Prostate gland (tissue), 2 donors: ENCODE measurements at regions not wholly inside any gene's neighbourhood (a gene's known extent, or its start where the extent isn't known, plus 50 kb on each side); places are given as distances from the start of the nearest gene placed in this dataset.
"Not testable (repeated sequence)": the region's sequence is repeated elsewhere in the genome, so short reads cannot be mapped to it uniquely, and the experiment has no call there.

Source experiments
- DNase-seq: peaks from one replicate; pipeline ENCODE4 v3.0.0-alpha.2; 2019; ENCODE audit warnings: low spot score
- H3K27ac ChIP-seq, 2 donors: fragments of 200-600 bp; sonication (generic); 2 replicates each; pipeline ENCODE4 v1.5.1; 2017 to 2019
- H3K27me3 ChIP-seq: fragments of 200-600 bp; sonication (generic); replicated peaks from 2 replicates; pipeline ENCODE4 v1.5.1; 2019; ENCODE audit not compliant: insufficient read depth
- H3K36me3 ChIP-seq, 2 donors: fragments of 200-600 bp; sonication (generic); 1 replicate in 1 of 2; 2 replicates in 1 of 2; pipeline versions ENCODE4 v1.5.1 to v1.8.1; 2017 to 2019
- H3K4me1 ChIP-seq: fragments of 200-600 bp; sonication (generic); replicated peaks from 2 replicates; pipeline ENCODE4 v1.5.1; 2019
- H3K4me3 ChIP-seq, 2 donors: fragments of 200-600 bp; sonication (generic); 2 replicates each; pipeline ENCODE4 v1.5.1; 2017 to 2019
- H3K9me3 ChIP-seq: fragments of 200-600 bp; sonication (generic); 2 replicates; pipeline ENCODE4 v1.5.1; 2017
- CTCF ChIP-seq, 4 experiments: fragments of 200-600 bp in 2 of 4; fragments of 450-650 bp in 2 of 4; sonication (generic) in 2 of 4; IDR thresholded peaks; 1 replicate in 3 of 4; 2 replicates in 1 of 4; pipeline ENCODE4 v1.5.1; 2016 to 2019; ENCODE audit warnings: antibody characterized with exemption in 4 of 4, mild to moderate bottlenecking in 2 of 4, moderate library complexity in 2 of 4
- POLR2A ChIP-seq: fragments of 450-650 bp; IDR thresholded peaks from one replicate; pipeline ENCODE4 v1.6.1; 2016; ENCODE audit warnings: antibody characterized with exemption, mild to moderate bottlenecking
- POLR2AphosphoS5 ChIP-seq: sonication (generic); formaldehyde crosslinking; IDR thresholded peaks from one replicate; pipeline ENCODE4 v1.6.1; 2017; ENCODE audit warnings: antibody characterized with exemption
- WGBS: methylation state at CpG from one replicate; pipeline ENCODE4 v1.1.5; 2018; 5-methylcytosine and 5-hydroxymethylcytosine counted together
- intact Hi-C: fragments of 100-400 bp; cut with DNase I; formaldehyde crosslinking; loops from one replicate; pipeline ENCODE4 v1.14.2; 2022

DNA sequence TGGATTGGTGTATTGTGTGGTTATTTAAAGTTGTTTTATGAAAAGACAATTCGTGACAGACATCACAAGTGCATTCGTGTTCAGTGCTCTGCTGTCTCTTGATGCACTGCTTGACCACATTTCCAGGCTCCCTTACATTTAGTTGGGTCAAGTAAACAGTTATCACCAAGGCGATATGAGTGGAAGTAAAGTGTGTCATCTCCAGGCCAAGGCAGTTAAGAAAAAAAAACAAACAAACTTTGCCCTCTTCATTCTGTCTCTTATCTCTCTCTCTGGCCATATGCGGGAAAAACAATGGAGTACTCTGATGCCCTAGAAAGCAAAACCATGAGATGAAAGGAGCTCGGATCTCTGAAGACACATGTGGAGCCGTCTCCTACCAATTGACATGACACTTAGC lies 131.1 kb downstream of the DSEL start:
- Histone ChIP-seq H3K9me3 (no peaks in the 10 kb centered on the region), H3K27me3 (no peaks in the 10 kb centered on the region), H3K27ac (no peak overlapping the region), H3K4me3 (no peak overlapping the region), H3K36me3 (no peaks in the 10 kb centered on the region), H3K4me1 (no peaks in the 10 kb centered on the region)
- DNase-seq, result no peak
- TF ChIP-seq CTCF (IDR thresholded peaks at IDR 0.05), result no peak
- TF ChIP-seq POLR2AphosphoS5, result no peak
- TF ChIP-seq POLR2A, result no peak
- WGBS, result 46% methylated on average over 6 of the region's 6 CpGs
- intact Hi-C loops, result no loop called here

GRCh38 chr18:67384057-67384456 lies 132.5 kb downstream of the DSEL start:
- H3K9me3 ChIP-seq, DNase-seq, H3K4me3 ChIP-seq, intact Hi-C loops, H3K27ac ChIP-seq, H3K36me3 ChIP-seq, H3K27me3 ChIP-seq, H3K4me1 ChIP-seq: not testable (repeated sequence)
- 71% methylated on average over 3 of the region's 3 CpGs for WGBS

- no peaks in the 10 kb centered on the region for H3K36me3 ChIP-seq
- no peaks in the 10 kb centered on the region for H3K4me1 ChIP-seq
- no peak overlapping the region for H3K4me3 ChIP-seq
- H3K27ac ChIP-seq, result no peak overlapping the region
- no peak for DNase-seq
- TF ChIP-seq CTCF (IDR thresholded peaks at IDR 0.05) (no peak), POLR2AphosphoS5 (no peak), POLR2A (no peak)
- 93% methylated on average over 10 of the region's 10 CpGs for WGBS
- intact Hi-C loops, result no loop called here
- no peaks in the 10 kb centered on the region for H3K9me3 ChIP-seq
- no peaks in the 10 kb centered on the region for H3K27me3 ChIP-seq
Measured at GRCh38 chr18:67381608-67382150, 134.8 kb downstream of the DSEL start.

DNA sequence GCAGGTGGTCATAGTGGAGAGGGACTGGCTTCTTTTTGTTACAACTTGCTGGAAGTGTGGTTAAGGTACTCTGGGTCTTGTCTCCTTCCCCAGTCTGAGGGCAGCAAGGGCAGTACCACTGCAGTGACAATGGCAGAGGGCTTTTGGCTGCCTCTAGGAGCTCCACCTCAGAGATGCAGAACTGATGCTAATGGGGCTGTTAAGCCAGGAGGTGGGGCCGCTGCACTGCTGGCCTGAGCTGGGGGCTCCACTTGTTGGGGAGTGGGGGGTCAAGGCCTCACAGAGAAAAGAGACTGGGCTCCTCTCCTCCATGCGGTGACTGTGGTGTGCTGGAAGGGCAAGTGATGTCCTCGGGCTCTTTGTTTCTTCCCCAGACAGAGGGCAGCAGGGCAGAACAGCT lies 135.7 kb downstream of the DSEL start:
- intact Hi-C loops, result no loop called here
- TF ChIP-seq CTCF (IDR thresholded peaks at IDR 0.05), result no peak
- TF ChIP-seq POLR2AphosphoS5, result no peak
- TF ChIP-seq POLR2A, result no peak
- H3K27me3 ChIP-seq, result no peaks in the 10 kb centered on the region
- no peak overlapping the region for H3K4me3 ChIP-seq
- no peak for DNase-seq
- H3K4me1 ChIP-seq, result no peaks in the 10 kb centered on the region
- no peaks in the 10 kb centered on the region for H3K36me3 ChIP-seq
- H3K9me3 ChIP-seq, result no peaks in the 10 kb centered on the region
- no peak overlapping the region for H3K27ac ChIP-seq
- 94% methylated on average over 3 of the region's 3 CpGs for WGBS

DNA sequence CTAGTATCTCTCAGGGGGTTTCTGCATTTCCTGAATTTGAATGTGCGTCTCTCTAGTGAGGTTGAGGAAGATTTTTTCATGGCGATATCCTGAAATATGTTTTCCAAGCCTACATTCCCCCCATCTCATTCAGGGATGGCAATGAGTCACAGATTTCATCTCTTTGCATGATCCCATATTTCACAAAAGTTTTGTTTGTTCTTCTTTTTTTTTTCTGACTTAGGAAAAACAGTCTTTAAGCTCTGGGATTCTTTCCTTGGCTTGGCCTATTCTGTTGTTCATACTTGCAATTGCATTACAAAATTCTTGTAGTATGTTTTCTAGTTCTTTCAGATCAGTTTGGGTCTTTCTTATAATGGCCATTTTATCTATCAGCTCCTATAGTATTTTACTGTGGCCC lies 136.5 kb downstream of the DSEL start:
- no peaks in the 10 kb centered on the region for H3K9me3 ChIP-seq
- H3K4me1 ChIP-seq, result no peaks in the 10 kb centered on the region
- no peak overlapping the region for H3K27ac ChIP-seq
- TF ChIP-seq POLR2A (no peak), POLR2AphosphoS5 (no peak), CTCF (IDR thresholded peaks at IDR 0.05) (no peak)
- H3K27me3 ChIP-seq, result no peaks in the 10 kb centered on the region
- H3K4me3 ChIP-seq, result no peak overlapping the region
- intact Hi-C loops, result no loop called here
- no peak for DNase-seq
- WGBS, result 98% methylated on average over 2 of the region's 2 CpGs
- H3K36me3 ChIP-seq, result no peaks in the 10 kb centered on the region
